ENCODE measurements at regions not wholly inside any gene's neighbourhood (a gene's known extent, or its start where the extent isn't known, plus 50 kb on each side); places are given as distances from the start of the nearest gene placed in this dataset.
"Not testable (repeated sequence)": the region's sequence is repeated elsewhere in the genome, so short reads cannot be mapped to it uniquely, and the experiment has no call there.

- TF ChIP-seq POLR2AphosphoS5, POLR2A, CTCF, EP300 (IDR thresholded peaks at IDR 0.05): not testable (repeated sequence)
These were observed 254.6 kb downstream of the ADGRL2 start for GRCh38 chr1:82055375-82055774.

Data from upper lobe of left lung (tissue), 4 donors.